Peyer's patch (tissue), 4 donors: ENCODE measurements at regions not wholly inside any gene's neighbourhood (a gene's known extent, or its start where the extent isn't known, plus 50 kb on each side); places are given as distances from the start of the nearest gene placed in this dataset.

ENCODE experiments used
- POLR2A ChIP-seq, 2 donors: fragments of 450-650 bp; IDR thresholded peaks; one replicate each; pipeline ENCODE4 v1.5.1; 2017; ENCODE audit warnings: antibody characterized with exemption in 2 of 2, mild to moderate bottlenecking in 2 of 2, moderate library complexity in 2 of 2
- TF ChIP-seq, protein P1 (sequence below), 6 experiments: fragments of 450-650 bp in 4 of 6; fragments of 200-600 bp in 2 of 6; sonication (generic) in 1 of 6; IDR thresholded peaks; one replicate each; pipeline ENCODE4 v1.5.1; 2017 to 2019; ENCODE audit warnings: antibody characterized with exemption in 6 of 6, mild to moderate bottlenecking in 3 of 6, moderate library complexity in 1 of 6

DNA sequence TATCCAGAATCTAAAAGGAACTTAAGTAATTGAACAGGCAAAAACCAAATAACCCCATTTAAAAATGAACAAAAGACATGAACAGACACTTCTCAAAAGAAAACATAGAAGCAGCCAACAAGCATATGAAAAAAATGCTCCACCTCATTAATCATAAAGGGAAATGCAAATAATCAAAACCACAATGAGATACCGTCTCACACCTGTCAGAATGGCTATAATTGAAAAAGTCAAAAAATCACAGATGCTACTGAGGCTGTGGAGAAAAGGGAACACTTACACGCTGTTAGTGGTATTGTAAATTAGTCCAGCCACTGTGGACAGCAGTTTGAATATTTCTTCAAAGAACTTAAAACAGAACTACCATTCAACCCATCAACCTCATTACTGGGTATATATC lies 220.7 kb downstream of the MEX3B start:
- TF ChIP-seq POLR2A (IDR thresholded peaks at IDR 0.05): no peak
- TF ChIP-seq, protein P1, sequence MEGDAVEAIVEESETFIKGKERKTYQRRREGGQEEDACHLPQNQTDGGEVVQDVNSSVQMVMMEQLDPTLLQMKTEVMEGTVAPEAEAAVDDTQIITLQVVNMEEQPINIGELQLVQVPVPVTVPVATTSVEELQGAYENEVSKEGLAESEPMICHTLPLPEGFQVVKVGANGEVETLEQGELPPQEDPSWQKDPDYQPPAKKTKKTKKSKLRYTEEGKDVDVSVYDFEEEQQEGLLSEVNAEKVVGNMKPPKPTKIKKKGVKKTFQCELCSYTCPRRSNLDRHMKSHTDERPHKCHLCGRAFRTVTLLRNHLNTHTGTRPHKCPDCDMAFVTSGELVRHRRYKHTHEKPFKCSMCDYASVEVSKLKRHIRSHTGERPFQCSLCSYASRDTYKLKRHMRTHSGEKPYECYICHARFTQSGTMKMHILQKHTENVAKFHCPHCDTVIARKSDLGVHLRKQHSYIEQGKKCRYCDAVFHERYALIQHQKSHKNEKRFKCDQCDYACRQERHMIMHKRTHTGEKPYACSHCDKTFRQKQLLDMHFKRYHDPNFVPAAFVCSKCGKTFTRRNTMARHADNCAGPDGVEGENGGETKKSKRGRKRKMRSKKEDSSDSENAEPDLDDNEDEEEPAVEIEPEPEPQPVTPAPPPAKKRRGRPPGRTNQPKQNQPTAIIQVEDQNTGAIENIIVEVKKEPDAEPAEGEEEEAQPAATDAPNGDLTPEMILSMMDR (IDR thresholded peaks at IDR 0.05): no peak
